ENCODE measurements at regions not wholly inside any gene's neighbourhood (a gene's known extent, or its start where the extent isn't known, plus 50 kb on each side); places are given as distances from the start of the nearest gene placed in this dataset.

DNA sequence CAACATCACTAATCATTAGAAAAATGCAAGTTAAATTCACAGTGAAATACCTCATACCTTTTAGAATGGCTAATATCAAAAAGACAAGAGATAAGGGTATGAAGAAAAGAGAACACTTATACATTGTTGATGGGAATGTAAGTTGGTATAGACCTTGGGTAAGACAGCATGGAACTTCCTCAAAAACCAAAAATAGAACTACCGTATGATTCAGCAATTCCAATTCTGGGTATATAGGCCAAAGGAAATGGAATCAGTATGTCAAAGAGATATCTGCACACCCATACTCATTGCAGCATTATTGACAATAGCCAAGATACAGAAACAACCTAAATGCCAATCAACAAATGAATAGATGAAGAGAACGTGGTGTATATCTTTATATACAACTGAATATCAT lies 166.8 kb upstream of the LRRN1 start:
- no peaks in the 10 kb centered on the region for H3K4me1 ChIP-seq (replicated peaks in 1 of 4; ENCODE audit: control insufficient read depth in 3 of 4, insufficient read depth in 4 of 4, low read length in 3 of 4)
- no peak overlapping the region for H4K5ac ChIP-seq (ENCODE audit: insufficient read length, low read depth, low read length)
- H2BK120ac ChIP-seq (replicated peaks; ENCODE audit: low read depth, low read length): no peak overlapping the region
- POLR2A ChIA-PET (ENCODE audit: partially characterized antibody): no interaction called here
- H4K91ac ChIP-seq (replicated peaks; ENCODE audit: insufficient read length, low read length): no peak overlapping the region
- H2AK5ac ChIP-seq (ENCODE audit: low read depth, low read length): no peak overlapping the region
- 93% methylated on average over 2 of the region's 2 CpGs; no CpG with 5 or more reads in 1 of the 2 experiments for WGBS, 2 experiments (ENCODE audit: extremely low coverage in 1 of 2, insufficient coverage in 1 of 2, insufficient read length in 1 of 2, insufficient replicate concordance in 2 of 2, low coverage in 1 of 2, low lambda C conversion rate in 2 of 2, missing lambda C conversion rate in 1 of 2)
- no peak overlapping the region for H3K56ac ChIP-seq (replicated peaks; ENCODE audit: insufficient read length, low read depth, low read length)
- FAIRE-seq (no peak), DNase-seq (ENCODE audit: low read depth in 1 of 2, low spot score in 2 of 2) (no peak)
- no peak overlapping the region for H2BK12ac ChIP-seq (ENCODE audit: low read depth, low read length)
- peaks cover 0 to 2% of the 10 kb centered on the region in 2 experiments for H4K20me1 ChIP-seq (replicated peaks in 1 of 2; ENCODE audit: control insufficient read depth in 1 of 2, insufficient read depth in 2 of 2, low read length in 2 of 2)
- no peak overlapping the region for H2BK15ac ChIP-seq (ENCODE audit: low read length)
- H3K79me1 ChIP-seq (ENCODE audit: low read depth, low read length): no peaks in the 10 kb centered on the region
- no peaks in the 10 kb centered on the region for H3K23me2 ChIP-seq (ENCODE audit: low read depth, low read length)
- no peak overlapping the region for H3K4ac ChIP-seq (replicated peaks; ENCODE audit: insufficient read length, low read depth, low read length)
- no peak overlapping the region for H3K27ac ChIP-seq (ENCODE audit: low read depth, low read length)
- no peak overlapping the region for H3K9ac ChIP-seq (replicated peaks in 1 of 4; ENCODE audit: extremely low read depth in 1 of 4, low read depth in 3 of 4, low read length in 3 of 4)
- H2AFZ ChIP-seq (ENCODE audit: low read length): no peak overlapping the region
- CTCF ChIA-PET (ENCODE audit: partially characterized antibody): interaction anchor here (0.6 kb wide), 2 partner anchors 234 to 370 kb away, joined by 3 read pairs; no protein-coding TSS in a partner anchor
- H3K79me2 ChIP-seq (ENCODE audit: control insufficient read depth in 1 of 2, insufficient read depth in 2 of 2, low read length in 2 of 2): no peaks in the 10 kb centered on the region
- H3K14ac ChIP-seq (ENCODE audit: insufficient read length): no peak overlapping the region
- no peak overlapping the region for H2BK5ac ChIP-seq (ENCODE audit: low read depth, low read length)
- H3K18ac ChIP-seq (ENCODE audit: extremely low read depth, low read length): no peak overlapping the region
- no peak overlapping the region for H3K23ac ChIP-seq (ENCODE audit: insufficient read length)
- H2BK20ac ChIP-seq (ENCODE audit: low read length): no peak overlapping the region
- H3K4me2 ChIP-seq (ENCODE audit: insufficient read depth in 1 of 2, low read depth in 2 of 2, low read length in 2 of 2): no peak overlapping the region
- H3K4me3 ChIP-seq (ENCODE audit: extremely low read depth in 1 of 4, insufficient read depth in 2 of 4, low read depth in 3 of 4, low read length in 4 of 4): no peak overlapping the region
- no peaks in the 10 kb centered on the region for H3K27me3 ChIP-seq (replicated peaks in 1 of 4; ENCODE audit: control insufficient read depth in 3 of 4, extremely low read depth in 1 of 4, insufficient read depth in 3 of 4, low read length in 3 of 4)
- no peak overlapping the region for H4K8ac ChIP-seq (ENCODE audit: extremely low read depth, insufficient read depth, low read length)
- no peaks in the 10 kb centered on the region for H3K36me3 ChIP-seq (ENCODE audit: control insufficient read depth in 2 of 4, insufficient read depth in 4 of 4, low read length in 3 of 4)
- no peaks in the 10 kb centered on the region for H3K9me3 ChIP-seq (ENCODE audit: insufficient read depth in 2 of 2, low read depth in 1 of 2, low read length in 1 of 2)
- TF ChIP-seq GTF2F1 (IDR thresholded peaks at IDR 0.05; ENCODE audit: borderline replicate concordance, low read depth, low read length) (no peak), SP2 (IDR thresholded peaks at IDR 0.05; ENCODE audit: low read length) (no peak), EZH2 (IDR thresholded peaks at IDR 0.05; ENCODE audit: low read depth, low read length, severe bottlenecking) (no peak), ASH2L (IDR thresholded peaks at IDR 0.05; ENCODE audit: low read length) (no peak)

Measured in H1 (cell line).